HEK293T (cell line): ENCODE measurements at regions not wholly inside any gene's neighbourhood (a gene's known extent, or its start where the extent isn't known, plus 50 kb on each side); places are given as distances from the start of the nearest gene placed in this dataset.

Experiments used
- BHLHE40 ChIP-seq: fragments of 450-650 bp; IDR thresholded peaks from 2 replicates; pipeline ENCODE4 v1.6.1; 2016; ENCODE audit warnings: mild to moderate bottlenecking, moderate library complexity, borderline replicate concordance
- CTBP1 ChIP-seq: fragments of 450-650 bp; IDR thresholded peaks from 2 replicates; pipeline ENCODE4 v1.6.1; 2016; ENCODE audit warnings: borderline replicate concordance
- FOXA1 ChIP-seq: fragments of 450-650 bp; IDR thresholded peaks from 2 replicates; pipeline ENCODE4 v1.6.1; 2016; ENCODE audit warnings: mild to moderate bottlenecking
- FOXK2 ChIP-seq: fragments of 450-650 bp; IDR thresholded peaks from 2 replicates; pipeline ENCODE4 v1.6.1; 2016; ENCODE audit warnings: mild to moderate bottlenecking
- FOXM1 ChIP-seq: fragments of 450-650 bp; IDR thresholded peaks from 2 replicates; pipeline ENCODE4 v1.6.1; 2017; ENCODE audit warnings: mild to moderate bottlenecking, borderline replicate concordance
- HDGF ChIP-seq: fragments of 450-650 bp; IDR thresholded peaks from 2 replicates; pipeline ENCODE4 v1.6.1; 2017; ENCODE audit warnings: antibody characterized with exemption, borderline replicate concordance
- L3MBTL2 ChIP-seq: fragments of 450-650 bp; conservative IDR thresholded peaks from 2 replicates; pipeline ENCODE4 v1.6.1; 2016; ENCODE audit warnings: mild to moderate bottlenecking
- NFRKB ChIP-seq: fragments of 450-650 bp; IDR thresholded peaks from 2 replicates; pipeline ENCODE4 v1.6.1; 2016; ENCODE audit warnings: mild to moderate bottlenecking, moderate library complexity
- PKNOX1 ChIP-seq: fragments of 450-650 bp; IDR thresholded peaks from 2 replicates; pipeline ENCODE4 v1.6.1; 2016
- SP1 ChIP-seq: fragments of 450-650 bp; IDR thresholded peaks from 2 replicates; pipeline ENCODE4 v1.6.1; 2017
- SUZ12 ChIP-seq: fragments of 450-650 bp; IDR thresholded peaks from 2 replicates; pipeline ENCODE4 v1.6.1; 2016; ENCODE audit warnings: mild to moderate bottlenecking
- TARDBP ChIP-seq: fragments of 450-650 bp; IDR thresholded peaks from 2 replicates; pipeline ENCODE4 v1.6.1; 2016
- ZNF384 ChIP-seq: fragments of 450-650 bp; IDR thresholded peaks from 2 replicates; pipeline ENCODE4 v1.6.1; 2016

- TF ChIP-seq BHLHE40 (no peak), SP1 (no peak), CTBP1 (no peak), SUZ12 (no peak), FOXM1 (no peak), ZNF384 (no peak), HDGF (no peak), TARDBP (no peak), FOXA1 (no peak), L3MBTL2 (no peak), PKNOX1 (no peak), FOXK2 (no peak), NFRKB (no peak)
Measured at GRCh38 chr13:100980171-100980570, 305.6 kb upstream of the TMTC4 start.
